CD4-positive, alpha-beta T cell treated with Interleukin-6 for 4 hours (primary cell): ENCODE measurements at regions not wholly inside any gene's neighbourhood (a gene's known extent, or its start where the extent isn't known, plus 50 kb on each side); places are given as distances from the start of the nearest gene placed in this dataset.

Source experiments
- DNase-seq: peaks from one replicate; pipeline ENCODE4 v3.0.0-alpha.2; 2020; ENCODE audit warnings: mixed read lengths

- no peak for DNase-seq
Measured at GRCh38 chr1:5748286-5749225, 243.7 kb downstream of the NPHP4 start.

DNA sequence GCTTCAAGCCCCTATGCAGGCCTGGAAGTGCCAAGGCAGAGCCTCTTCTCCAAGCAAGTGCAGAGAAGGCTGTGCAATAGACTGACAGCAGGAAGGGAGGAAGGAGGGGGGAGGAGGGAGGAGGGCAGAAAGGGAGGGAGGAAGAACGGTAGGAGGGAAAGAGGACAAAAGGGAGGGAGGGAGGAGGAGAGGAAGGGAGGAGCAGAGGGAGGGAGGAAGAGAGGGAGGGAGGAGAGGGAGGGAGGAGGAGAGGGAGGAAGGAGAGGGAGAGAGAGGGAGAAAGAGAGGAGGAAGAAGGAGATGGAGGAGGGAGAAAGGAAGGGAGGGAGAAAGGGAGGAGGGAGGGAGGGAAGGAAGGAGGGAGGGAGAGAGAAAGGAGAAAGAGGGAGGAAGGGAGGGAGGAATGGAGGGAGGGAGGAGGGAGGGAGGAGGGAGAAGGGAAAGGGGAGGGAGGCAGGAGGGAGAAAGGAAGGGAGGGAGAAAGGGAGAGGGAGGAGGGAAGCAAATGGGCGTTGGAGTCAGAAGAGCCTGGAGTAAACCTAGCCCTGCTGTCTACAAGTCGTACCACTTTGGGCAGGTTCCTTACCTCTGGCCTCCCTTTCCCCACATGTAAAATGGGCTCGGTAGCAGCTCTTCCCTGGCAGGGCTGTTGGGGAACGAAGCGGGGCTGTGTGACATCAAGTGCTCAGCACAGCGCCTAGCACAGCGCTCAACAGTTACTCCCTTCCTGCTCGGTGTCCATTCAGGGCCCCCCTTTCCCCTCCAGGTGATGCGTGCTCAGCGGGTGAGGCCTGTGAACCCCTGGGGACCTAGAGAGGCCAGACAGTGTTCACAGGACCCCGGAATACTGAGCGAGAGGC, 244.6 kb downstream of the NPHP4 start:
- no peak for DNase-seq

GRCh38 chr1:5746611-5747425, 245.4 kb downstream of the NPHP4 start:
- no peak for DNase-seq

DNA sequence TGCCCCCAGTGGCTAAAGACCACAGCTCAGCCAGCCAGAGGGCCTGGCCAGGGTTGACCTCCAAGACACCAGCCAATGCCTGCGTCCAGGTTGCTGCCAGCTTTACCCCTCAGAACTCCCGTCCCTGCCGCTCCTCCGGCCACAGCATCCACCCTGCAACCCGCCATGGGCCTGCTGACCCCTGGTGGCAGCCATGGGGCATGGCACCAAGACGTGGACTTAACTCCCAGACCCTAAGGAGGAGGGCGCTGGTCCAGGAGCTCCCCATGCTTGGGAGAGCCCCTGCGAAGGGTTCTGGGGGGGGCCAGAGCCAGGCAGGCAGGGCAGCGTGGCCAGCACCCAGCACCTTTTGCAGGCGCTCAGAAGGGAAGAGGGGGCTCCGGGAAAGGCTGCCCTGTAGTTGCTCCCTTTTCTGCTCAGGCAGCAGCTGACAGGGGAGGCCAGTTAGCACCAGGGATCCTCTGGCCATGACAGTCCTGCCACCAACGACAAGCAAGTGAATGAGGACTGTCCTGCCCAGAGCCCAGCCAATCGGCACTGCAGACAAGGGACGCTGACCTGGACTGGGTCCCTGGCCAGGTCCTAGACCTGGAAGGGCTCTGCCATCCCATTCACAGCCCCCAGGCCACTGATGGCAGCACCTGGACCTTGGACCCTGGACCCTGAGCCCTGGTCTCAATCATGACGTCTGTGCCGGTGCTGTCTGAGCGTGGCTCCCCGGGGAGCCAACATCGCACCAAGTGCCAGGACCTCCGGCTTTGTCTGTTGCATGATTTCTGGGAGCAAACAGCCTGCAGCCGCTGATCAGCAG, 246.2 kb downstream of the NPHP4 start:
- peak; percentile 50 for DNase-seq

DNA sequence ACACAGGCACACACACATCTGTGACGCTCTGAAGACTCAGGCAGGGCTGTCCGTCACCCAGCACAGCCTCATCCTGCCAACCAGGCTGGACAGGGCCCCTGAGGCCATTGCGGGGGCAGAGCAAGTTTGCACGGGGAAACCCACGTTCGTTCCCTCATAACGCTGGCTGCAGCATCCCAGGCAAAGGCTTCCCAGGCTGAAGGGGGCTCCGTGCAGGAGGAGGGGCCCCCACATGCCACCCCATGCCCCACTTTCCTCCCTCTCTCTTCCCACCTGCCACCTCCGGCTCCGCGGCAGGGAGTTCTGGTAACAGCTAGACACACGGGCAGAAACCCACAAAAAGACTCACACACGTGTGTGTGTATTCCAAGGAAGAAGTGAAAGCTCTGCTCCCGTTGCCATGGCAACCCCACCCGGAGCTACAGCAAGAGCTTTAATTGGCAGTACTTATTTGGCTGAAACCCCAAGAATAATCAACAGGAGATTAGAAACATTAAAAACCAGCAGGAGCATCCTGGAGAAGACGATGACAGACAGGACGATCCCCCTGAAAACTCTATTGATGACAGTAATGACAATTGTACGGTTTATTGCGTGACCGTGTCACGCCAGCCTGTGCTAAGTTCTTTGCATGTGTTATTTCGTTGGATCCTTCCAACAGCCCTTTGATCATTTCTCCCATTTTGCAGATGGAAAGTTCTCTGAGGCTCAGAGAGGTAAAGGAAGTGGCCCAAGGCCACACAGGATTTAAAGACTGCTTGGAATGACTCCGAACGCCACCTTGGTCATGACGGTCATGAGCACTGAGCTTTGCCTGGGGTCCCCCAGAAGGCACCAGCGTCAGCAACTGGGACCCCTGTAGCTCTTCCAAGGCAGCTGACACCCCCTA, 247.1 kb downstream of the NPHP4 start:
- DNase-seq: no peak

- DNase-seq: no peak
Measured at GRCh38 chr1:5744341-5744740, 247.9 kb downstream of the NPHP4 start.

DNA sequence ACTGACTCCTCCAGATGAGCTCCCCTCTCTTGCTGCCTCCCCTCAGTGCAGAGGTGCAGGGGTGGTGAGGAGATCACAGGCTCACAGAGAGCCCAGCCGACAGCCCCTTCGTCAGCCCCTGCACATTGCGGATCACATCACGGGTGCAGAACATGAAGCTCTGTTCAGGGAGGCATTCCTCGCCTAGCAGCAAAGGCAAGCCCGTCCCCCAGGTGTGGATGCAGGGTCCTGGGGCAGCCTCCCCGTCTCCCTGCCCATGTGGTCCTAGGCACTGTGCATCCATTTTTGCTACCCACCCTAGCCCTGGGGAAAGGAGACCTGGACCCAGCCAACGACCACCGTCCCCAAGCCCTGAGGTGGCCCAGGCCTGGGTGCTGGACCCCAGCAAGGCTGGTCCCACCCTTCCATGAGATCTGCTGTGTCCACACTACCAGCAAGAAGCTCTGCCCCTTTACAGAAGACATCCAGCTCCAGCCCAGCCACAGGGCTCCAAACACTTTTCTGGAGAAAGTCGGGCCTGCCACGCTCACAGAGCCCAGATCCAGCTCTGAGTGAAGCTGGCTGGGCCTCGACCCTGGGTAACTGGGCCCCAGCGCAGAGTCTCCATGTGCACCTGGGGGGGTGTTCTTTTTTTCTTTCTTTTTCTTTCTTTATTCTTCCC, 248.7 kb downstream of the NPHP4 start:
- DNase-seq: no peak

GRCh38 chr1:5742801-5743200, 249.4 kb downstream of the NPHP4 start:
- DNase-seq: no peak

- DNase-seq: no peak
Measured at GRCh38 chr1:5742032-5742431, 250.2 kb downstream of the NPHP4 start.

DNA sequence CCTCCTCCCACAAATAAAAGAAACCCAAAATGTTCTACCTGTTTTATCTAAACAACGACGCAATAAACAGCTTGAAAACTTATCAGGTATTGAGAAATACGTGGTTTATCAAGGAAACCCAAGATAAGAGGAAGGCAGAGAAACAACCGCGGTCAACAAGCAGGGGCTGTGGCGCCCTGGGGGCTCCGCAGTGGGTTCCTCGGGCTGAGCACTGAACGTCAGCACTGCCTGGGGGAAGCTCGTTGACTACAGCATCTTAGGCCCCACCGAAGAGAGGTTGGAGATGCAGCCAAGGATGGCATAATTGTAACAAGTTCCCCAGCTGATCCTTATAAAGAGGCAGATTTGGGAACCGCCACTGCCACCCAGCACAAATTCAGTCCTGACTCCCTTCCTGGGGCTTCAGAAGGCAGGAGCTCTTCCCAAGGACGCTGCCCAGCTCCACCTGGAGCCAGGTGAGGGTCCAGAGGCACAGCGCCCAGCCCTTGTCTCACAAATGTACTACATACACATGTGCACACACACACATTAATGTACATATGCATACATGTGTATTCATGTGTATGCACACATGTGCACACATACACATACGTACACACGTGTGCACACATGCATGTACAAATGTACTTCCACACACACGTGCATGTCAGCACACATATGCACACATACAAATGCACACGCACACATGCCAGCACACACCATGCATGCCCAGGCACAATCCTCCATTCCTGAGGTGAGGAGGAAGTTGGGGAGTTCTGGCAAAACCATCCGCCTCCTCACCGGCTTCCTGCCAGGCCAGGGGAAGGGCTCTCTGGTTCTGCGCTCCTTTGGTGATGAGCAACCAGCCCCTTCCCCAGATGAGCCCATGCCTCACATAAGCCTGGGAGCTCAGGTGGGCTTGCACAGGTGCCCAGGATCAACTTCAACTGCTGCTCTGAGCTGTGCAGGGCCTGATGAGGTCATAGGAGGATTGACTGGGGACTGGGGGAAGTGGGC, 251.1 kb downstream of the NPHP4 start:
- no peak for DNase-seq

GRCh38 chr1:5740450-5740849, 251.8 kb downstream of the NPHP4 start:
- DNase-seq: no peak

DNA sequence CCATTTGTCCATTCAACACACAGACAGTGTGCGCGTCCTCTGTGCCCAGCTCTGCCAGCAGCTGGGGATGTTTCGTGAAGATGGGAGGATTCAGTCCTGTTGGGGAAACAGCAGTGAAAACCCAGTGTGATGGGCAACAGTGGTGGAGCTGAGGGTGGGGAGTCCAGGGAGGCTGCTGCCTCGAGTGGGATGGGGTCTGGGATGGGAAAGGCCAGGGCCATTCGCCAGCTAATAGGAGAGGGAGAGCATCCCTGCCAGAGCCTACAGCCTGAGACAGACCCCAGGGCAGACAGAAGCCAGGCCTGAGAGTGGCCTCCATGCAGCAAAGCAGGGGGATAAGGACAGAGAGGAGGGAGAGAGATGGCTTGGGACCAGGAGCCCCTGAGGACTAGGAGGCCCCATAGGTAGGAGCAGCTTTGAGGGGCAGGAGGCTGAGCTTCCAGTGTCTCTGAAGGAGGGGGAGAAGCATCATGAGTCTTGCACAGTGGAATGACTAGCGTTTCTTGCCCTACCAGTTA, 252.6 kb downstream of the NPHP4 start:
- DNase-seq: no peak

DNA sequence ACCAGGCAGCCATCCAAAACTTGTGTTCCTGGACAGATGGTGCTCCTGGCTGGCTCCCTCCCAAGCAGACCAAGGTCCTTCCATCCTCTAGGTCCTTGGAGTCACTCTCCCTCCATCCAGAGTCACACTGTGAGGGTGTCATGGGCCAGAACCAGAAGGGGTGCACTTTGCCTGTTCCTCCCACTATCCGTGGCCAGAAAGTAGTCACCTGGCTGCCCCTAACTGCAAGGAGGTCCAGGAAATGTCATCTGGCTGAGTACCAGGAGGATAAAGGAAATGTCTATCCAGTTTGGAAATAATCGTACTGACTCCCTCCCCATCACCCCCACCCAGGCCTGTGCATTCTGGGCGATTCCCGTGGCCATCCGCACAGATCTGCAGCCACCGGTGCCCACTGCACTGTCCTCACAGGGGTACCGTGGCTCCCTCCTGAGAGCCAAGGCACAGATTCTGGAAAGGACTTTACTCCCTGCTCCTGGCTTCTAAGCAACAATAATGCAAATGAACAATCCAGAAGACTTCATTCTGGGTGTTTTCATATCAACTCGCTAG, 253.2 kb downstream of the NPHP4 start:
- no peak for DNase-seq

DNA sequence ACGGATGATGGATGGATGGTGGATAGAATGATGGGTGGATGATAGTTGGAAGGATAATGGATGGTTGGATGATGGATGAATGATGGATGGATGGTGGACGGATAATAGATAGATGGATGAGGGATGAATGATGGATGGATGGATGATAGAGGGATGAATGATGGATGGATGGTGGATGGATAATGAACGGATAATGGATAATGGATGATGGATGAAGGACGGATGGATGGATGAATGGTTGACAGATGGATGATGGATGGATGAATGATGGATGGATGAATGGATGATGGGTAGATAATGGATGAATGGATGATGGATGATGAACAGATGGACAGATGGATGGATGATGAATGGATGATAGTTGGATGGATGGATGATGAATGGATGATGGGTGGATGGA, 255.1 kb downstream of the NPHP4 start:
- DNase-seq: no peak

GRCh38 chr1:5734996-5735395, 257.2 kb downstream of the NPHP4 start:
- DNase-seq: no peak

DNA sequence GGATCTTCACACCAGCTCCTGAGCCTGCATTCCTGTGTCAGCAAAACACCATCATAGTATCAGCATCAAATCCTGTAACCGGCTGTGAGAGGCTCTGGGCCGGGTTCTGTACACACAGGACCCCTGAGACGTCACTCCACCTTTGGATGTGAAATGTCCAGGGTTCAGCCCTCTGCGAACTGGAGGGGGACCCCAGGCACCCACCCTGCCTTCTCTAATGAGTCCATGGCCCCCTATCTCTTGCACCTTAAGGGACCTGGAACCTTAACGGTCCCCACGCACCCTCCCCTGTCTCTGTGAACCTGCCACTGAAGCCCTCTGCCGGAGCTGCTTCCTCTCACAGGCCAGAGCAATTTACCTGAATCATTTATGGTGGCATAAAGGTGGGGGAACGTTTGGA, 257.8 kb downstream of the NPHP4 start:
- DNase-seq: no peak

- no peak for DNase-seq
Measured at GRCh38 chr1:5733596-5733995, 258.6 kb downstream of the NPHP4 start.

DNA sequence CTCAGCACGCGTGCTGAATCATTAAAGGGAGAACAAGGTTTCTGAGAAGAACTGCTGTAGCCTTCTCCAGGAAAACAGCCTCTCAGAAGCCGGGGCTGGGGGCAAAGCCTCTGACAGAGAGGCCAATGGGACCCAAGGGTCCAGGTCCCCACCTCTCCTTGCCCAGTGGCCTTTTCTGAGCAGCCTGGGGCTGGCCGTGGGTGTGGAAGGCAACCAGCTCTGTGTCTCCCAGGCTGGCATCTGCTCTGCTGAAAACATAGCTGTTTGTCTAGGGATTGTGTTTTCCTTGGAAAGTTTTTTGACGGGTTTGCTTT, 261.2 kb downstream of the NPHP4 start:
- no peak for DNase-seq
